ENCODE measurements at regions not wholly inside any gene's neighbourhood (a gene's known extent, or its start where the extent isn't known, plus 50 kb on each side); places are given as distances from the start of the nearest gene placed in this dataset.
A peak's percentile ranks its signal among the peaks of the same experiment; 100 is the strongest.

DNA sequence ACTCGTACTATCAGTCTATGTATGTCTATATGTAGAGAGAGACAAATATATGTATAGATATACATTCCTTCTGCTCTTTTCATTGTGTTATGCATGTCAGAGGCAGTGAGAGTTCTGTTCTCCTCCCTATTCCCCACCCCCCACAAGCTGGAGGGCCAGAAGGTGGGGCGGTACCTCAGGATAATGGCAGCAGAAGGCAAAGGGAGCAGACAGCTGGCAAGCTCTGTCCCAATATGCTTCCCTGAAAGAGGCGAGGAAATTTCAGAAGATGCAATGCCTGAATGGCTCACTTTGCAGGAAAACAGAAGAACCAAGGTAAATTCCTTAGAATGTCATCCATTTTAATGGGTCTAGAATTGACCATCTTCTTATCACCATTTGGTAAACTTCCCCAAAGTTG lies 114.4 kb downstream of the NAA11 start:
- DNase-seq (ENCODE audit: low read depth, low spot score) = no peak
- no peaks in the 10 kb centered on the region for H3K27me3 Mint-ChIP-seq (ENCODE audit: low read depth)
- no peaks in the 10 kb centered on the region for H3K4me1 Mint-ChIP-seq
- no peaks in the 10 kb centered on the region for H3K36me3 Mint-ChIP-seq (ENCODE audit: low read depth)
- H3K4me3 Mint-ChIP-seq = no peak overlapping the region
- no peak for TF ChIP-seq CTCF (conservative IDR thresholded peaks at IDR 0.05)
- H3K9me3 Mint-ChIP-seq = peaks cover 2% of the 10 kb centered on the region
- peak overlapping the region; percentile 50 for H3K27ac Mint-ChIP-seq (ENCODE audit: unreplicated experiment)

DNA sequence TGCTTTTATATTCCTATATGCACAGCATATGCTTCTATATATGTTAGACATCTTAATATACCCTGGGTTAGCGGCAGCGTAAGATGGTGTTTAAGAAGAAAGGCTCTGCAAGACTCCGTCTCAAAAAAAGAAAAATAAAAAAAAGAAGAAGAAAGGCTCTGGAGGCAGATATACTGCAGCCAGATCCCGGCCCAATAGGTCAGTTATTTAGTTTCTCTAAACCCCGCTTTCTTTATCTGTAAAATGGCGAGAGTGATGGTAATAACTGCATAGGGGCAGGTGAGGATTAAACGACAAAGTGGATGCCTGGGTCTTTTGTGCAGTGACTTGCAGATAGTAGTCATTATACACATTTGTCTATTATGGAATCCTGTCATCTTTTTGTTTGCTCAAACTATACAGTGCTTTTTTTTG lies 115.2 kb downstream of the NAA11 start:
- no peak overlapping the region for H3K4me3 Mint-ChIP-seq
- H3K27ac Mint-ChIP-seq (ENCODE audit: unreplicated experiment) = peak overlapping the region; percentile 36

GRCh38 chr4:79209822-79210635 lies 115.8 kb downstream of the NAA11 start:
- no peaks in the 10 kb centered on the region for H3K36me3 Mint-ChIP-seq (ENCODE audit: low read depth)
- no peak for DNase-seq (ENCODE audit: low read depth, low spot score)
- H3K27ac Mint-ChIP-seq (ENCODE audit: unreplicated experiment) = peak overlapping the region; percentile 46
- no peak overlapping the region for H3K4me3 Mint-ChIP-seq
- no peaks in the 10 kb centered on the region for H3K4me1 Mint-ChIP-seq
- H3K9me3 Mint-ChIP-seq = peaks cover 6% of the 10 kb centered on the region
- H3K27me3 Mint-ChIP-seq (ENCODE audit: low read depth) = no peaks in the 10 kb centered on the region
- no peak for TF ChIP-seq CTCF (conservative IDR thresholded peaks at IDR 0.05)

More for the DNA sequence above, 115.2 kb downstream of the NAA11 start:
- H3K27me3 Mint-ChIP-seq (ENCODE audit: low read depth) = no peaks in the 10 kb centered on the region
- no peaks in the 10 kb centered on the region for H3K36me3 Mint-ChIP-seq (ENCODE audit: low read depth)
- H3K4me1 Mint-ChIP-seq = no peaks in the 10 kb centered on the region
- no peak for DNase-seq (ENCODE audit: low read depth, low spot score)
- TF ChIP-seq CTCF (conservative IDR thresholded peaks at IDR 0.05) = no peak
- peaks cover 6% of the 10 kb centered on the region for H3K9me3 Mint-ChIP-seq

DNA sequence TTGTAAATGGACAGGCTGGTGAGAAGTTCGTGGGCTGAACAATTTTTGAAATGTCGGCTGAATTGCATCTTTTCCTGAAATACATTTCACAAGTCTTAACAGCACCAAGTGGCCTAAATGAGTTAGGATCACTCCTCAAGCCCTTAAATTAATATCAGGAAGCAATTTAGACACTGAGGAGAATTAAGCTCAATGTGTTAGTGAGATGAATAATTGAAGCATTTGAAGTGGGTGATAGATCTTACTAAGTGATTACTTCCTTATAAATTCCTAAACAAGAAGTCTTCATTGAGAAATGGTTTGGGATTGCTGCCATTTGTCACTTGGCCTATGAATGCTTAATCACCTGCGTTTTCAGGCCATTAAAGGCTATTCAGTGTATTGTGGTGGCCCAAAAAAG lies 116.8 kb downstream of the NAA11 start:
- peaks cover 6% of the 10 kb centered on the region for H3K9me3 Mint-ChIP-seq
- DNase-seq (ENCODE audit: low read depth, low spot score) = no peak
- H3K4me3 Mint-ChIP-seq = no peak overlapping the region
- no peak overlapping the region for H3K27ac Mint-ChIP-seq (ENCODE audit: unreplicated experiment)
- TF ChIP-seq CTCF (conservative IDR thresholded peaks at IDR 0.05) = no peak
- H3K4me1 Mint-ChIP-seq = no peaks in the 10 kb centered on the region
- H3K36me3 Mint-ChIP-seq (ENCODE audit: low read depth) = no peaks in the 10 kb centered on the region
- no peaks in the 10 kb centered on the region for H3K27me3 Mint-ChIP-seq (ENCODE audit: low read depth)

DNA sequence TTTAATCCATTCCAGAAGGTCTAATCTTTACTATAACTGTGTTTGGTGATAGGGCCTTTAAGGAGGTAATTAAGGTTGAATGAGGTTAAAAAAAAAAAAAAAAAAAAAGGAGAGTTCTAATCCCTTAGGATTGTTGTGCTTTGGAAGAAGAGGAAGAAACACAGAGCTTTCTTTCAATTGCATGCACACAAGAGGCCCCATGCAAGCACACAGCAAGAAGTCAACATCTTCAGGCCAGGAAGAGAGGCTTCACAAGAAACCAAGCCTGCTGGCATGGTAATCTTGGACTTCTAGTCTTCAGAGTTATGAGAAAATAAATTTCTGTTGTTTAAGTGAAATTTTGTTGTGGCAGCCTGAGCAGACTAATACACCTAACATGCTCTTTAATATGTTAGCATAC lies 118.6 kb downstream of the NAA11 start:
- H3K27me3 Mint-ChIP-seq (ENCODE audit: low read depth) = no peaks in the 10 kb centered on the region
- no peaks in the 10 kb centered on the region for H3K36me3 Mint-ChIP-seq (ENCODE audit: low read depth)
- H3K4me3 Mint-ChIP-seq = no peak overlapping the region
- H3K4me1 Mint-ChIP-seq = no peaks in the 10 kb centered on the region
- no peak for DNase-seq (ENCODE audit: low read depth, low spot score)
- no peak for TF ChIP-seq CTCF (conservative IDR thresholded peaks at IDR 0.05)
- no peak overlapping the region for H3K27ac Mint-ChIP-seq (ENCODE audit: unreplicated experiment)
- peaks cover 6% of the 10 kb centered on the region for H3K9me3 Mint-ChIP-seq

All from neural crest cell (in vitro differentiated cells).